EH (cell line): ENCODE measurements at regions not wholly inside any gene's neighbourhood (a gene's known extent, or its start where the extent isn't known, plus 50 kb on each side); places are given as distances from the start of the nearest gene placed in this dataset.
"Not testable (repeated sequence)": the region's sequence is repeated elsewhere in the genome, so short reads cannot be mapped to it uniquely, and the experiment has no call there.

Source experiments
- DNase-seq: peaks from one replicate; pipeline ENCODE4 v3.0.0-alpha.2; 2015; ENCODE audit warnings: low read depth

DNA sequence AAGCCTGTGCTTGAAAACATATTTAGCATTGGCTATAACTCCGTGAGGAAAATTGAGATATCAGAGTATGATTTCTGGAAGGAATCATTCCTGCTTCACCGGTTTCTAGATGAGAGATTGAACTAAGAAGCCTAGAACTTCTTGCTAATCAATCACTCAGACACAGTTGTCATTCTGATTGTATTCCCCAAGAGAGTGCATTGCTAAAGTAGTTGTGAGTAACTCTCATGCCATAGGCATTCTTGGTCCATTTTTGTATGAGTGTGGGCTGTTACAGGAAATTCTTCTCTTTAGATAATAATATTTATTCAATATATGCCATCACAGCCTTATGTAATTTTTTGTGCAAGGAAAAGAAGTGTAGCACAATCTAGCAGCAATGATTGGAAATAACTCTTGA lies 893.3 kb upstream of the MDGA2 start:
- no peak for DNase-seq

DNA sequence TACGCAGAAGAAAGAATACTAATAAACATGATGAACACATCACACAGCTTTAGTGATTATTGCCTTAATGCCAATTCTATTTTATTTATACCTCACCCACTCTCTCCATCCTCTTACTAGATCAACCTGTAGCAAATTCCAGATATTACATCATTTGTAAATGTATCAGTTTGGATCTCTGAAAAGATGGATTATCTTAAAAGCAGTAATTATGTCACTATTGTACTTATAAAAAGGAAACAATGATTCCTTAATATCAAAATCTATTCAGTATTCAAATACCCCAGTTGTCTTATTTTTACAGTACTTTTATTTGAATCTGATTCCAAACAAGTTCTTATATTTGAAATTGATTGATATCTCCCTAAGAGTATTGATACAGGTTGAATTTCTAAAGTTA lies 892.8 kb upstream of the MDGA2 start:
- no peak for DNase-seq

DNA sequence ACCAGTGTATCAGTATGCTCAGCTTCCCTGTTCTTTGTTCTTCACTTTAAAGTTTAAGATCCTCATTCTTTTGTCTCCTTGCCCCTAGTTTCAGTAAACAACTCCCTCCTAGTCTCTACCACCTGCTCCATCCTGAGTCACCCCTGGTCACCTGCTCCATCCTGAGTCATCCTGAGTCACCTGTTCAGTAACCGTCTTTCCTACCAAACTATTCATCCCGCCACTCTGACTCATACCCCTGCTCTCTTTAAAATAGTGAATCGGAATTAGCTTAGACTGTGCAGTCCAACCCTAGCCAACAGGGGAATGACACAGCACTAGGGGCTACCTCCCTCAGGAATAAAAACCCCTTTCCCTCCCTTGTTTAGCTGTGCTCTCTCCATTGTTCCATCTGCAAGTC lies 888.1 kb upstream of the MDGA2 start:
- no peak for DNase-seq

DNA sequence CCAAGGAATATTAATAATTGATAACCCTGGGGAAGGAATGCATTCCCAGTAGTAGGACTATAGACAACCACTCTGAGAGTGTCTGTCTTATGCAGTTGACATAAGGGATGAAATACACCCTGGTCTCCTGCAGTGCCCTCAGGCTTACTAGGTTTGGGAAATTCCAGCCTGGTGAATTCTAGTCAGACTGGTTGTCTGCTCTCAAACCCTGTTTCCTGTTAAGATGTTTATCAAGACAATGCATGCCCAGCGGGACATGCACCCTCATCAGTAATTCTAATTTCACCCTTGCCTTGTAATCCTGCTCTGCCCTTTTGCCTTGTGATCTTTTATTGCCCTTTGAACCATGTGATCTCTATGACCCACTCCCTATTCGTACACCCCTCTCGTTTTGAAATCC lies 886.0 kb upstream of the MDGA2 start:
- not testable (repeated sequence) for DNase-seq

DNA sequence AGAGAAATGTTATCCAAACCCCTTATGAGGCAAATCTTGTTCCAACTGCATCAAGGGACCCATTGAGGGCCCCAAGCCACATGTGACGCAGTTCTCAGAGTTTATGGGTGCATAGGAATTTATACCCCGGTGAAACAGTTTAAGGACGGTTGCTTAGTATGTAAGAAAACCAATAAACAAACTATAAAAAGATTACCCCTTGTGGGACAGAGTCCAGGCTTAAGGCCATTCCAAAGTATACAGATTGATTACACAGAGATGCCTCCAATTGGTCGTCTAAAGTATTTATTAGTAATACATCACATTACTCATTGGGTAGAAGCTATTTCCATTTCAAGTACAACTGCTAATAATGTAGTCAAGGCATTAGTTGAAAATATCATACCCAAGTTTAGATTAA lies 885.0 kb upstream of the MDGA2 start:
- no peak for DNase-seq

DNA sequence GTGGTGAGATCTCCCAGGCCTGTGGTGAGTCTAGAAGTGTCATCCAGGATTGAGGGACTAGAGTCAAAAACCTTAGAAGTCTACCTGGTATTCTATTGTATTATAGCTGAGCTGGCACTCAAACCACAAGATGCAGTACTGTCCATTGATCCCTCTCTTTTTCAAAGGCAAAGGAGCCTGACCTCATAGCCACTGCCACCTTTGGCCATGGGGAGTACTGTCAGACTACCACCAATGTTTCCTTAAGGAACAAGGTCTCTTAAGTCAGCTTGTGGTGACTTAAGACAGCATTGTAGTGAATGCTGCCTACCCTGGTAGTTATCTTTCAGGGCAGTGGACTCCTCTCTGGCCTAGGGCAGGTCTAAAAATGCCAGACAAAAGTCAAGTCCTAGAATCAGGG lies 878.0 kb upstream of the MDGA2 start:
- no peak for DNase-seq

DNA sequence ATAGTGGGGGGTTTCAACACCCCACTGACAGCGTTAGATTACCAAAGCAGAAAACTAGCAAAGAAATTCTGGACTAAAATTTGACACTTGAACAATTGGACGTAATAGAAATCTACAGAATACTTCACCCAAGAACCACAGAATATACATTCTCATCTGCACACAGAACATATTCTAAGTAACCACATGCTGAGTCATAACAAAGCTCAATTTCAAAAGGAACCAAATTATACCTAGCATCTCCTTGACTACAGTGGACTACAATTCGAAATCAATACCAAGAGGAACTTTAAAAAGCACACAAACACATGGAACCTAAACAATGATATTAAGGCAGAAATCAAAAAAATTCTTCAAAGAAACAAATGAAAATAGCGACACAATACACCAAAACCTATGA lies 871.6 kb upstream of the MDGA2 start:
- DNase-seq = no peak

DNA sequence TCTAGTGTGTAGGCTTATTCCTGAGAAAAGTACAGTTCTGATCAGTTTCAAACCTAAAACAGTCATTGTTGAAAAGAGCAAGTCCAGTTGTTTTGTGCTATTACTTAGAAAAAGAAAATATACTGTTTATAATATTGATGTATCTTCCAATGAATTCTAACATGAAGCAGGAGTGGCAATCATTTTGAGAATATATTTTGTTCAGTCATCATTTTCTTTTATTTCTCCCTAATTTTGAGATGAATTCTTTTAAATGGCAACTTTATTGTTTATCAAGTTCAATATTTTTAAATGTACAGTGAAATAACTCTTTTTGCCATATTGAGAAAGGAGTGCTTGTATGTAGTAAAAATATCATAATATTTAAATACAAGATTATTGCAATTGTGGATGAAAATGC lies 862.2 kb upstream of the MDGA2 start:
- DNase-seq = no peak

DNA sequence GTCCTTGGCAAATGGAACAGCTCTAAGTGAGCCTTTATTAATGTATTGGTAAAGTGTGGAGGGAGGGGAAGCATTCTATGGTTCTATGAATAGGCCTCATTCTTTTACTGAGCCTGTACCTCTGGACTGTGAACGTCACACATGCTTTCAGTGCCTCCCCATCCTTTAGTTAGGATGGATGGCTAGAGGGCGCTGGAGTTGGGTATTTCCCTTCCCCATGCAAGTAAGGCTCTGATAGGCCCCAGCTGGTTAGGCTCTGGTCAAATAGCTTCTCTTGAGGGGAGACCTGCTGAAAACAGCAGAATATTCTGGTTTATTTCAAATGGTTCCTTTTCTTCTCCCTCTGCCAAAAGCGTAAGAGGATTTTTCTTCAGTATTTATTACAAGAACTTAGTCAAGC lies 860.9 kb upstream of the MDGA2 start:
- DNase-seq = no peak

DNA sequence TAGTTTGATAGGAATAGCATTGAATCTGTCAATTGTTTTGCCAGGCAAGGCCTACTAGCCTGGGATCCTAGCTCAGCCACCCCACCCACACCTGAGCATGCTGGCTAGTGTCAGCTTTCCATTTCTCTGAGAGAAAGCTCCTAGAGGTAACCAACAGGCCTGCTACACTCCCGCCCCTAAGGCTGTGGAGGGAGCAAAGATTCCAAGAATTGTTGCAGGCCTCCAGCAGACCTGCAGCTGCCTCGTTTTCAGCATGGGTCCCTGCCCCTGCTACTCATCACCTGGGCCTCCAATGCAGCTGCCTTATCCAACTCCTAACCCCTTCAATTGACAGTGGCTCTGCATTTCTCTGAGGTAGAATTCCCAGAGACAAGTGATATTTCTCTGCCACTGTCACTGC lies 852.4 kb upstream of the MDGA2 start:
- DNase-seq = no peak

DNA sequence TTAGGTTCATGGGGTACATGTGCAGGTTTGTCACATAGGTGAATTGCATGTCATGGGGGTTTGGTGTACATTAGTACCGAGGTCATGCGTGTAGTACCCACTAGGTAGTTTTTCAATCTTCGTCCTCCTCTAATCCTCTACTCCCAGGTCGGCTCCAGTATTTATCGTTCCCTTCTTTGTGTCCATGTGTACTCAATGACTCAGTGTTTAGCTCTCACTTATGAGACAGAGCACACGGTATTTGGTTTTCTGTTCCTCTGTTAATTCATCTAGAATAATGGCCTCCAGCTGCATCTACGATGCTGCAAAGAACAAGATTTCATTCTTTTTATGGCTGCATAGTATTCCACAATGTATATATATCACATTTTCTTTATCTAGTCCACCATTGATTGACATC lies 850.9 kb upstream of the MDGA2 start:
- DNase-seq = no peak

DNA sequence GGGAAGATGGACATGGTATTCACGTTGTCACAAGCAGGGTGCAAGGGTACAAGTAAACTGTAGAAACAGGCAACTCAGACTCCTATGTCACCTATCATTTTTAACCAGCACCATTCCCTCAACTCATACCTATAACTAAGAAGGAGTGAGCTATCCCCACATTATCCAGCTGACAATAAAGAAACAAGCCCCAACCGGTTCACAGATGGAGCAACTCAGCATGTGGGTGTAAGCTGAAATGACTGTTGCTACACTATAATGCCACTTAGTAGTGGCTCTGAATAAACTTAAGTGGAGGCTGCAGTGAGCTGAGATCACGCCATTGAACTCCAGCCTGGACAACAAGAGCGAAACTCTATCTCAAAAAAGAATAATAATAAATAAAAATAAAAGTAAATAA lies 829.5 kb upstream of the MDGA2 start:
- DNase-seq = no peak

DNA sequence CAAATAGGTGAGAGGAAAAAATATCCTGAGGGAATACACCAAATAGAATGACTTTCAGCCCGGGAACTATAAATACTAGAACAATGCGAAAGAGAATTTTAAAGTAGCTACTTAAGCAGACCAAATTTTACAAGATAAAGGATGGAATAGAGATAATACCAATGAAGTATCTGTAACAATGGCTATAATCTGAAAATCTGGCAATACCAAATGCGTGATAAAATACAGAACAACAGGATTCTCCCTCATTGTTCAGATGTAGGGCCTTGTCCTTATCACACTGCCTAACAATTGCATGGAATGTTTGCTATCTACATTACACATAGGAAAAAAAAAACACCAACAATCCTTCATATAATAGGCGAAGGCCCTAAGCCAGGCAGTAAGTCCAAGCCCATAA lies 815.4 kb upstream of the MDGA2 start:
- no peak for DNase-seq

DNA sequence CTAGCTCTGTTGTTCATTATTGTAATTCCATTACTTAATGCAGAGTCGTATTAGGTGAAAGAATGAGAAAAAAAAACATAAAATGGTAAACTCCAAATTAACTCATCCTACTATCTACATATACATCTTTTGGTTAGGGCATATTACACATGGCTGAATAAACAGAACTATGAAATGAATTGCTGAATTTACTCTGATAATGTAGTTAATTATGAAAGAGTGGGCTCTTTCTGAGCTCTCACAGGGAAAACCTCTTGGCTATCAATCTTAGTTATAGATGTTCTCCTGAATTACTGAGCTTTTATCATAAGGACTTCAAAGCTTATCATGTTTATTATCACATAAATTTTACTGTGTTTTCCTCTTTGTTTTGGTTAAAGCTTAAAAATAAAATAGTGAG lies 798.5 kb upstream of the MDGA2 start:
- DNase-seq = no peak

DNA sequence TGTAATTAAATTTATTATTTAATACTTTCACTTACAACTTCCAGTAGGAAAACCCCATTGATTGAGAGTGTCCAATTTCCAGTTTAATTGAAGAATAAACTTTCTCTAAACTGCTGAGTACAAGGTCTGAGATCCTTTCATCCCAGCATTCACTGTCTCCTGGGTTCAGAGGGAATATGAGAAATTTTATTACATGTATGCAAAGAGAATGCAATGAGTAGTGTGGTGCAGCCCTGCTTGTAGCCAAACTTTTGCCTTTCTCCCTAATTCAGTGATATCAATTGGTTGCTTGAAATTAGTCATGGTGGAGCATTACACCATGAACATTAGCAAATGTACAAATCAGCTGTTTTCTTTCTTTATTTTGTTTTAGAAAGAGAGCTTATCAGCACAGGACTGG lies 780.6 kb upstream of the MDGA2 start:
- DNase-seq = no peak

DNA sequence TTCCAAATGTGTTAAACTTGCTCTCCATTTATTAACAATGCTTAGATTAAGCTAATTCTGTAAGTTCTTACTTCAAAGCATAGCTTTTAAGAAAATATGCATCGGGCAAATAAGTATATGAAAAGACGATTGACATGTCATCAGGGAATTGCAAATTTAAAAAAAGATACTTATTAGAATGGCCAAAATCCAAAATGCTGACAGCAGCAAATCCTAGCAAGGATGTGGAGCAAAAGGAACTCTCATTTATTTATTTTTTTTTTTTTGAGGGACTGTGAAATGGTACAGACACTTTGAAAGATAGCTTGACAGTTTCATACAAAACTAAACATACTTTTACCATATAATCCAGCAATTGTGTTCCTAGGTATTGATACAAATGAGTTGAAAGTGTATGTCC lies 779.5 kb upstream of the MDGA2 start:
- DNase-seq = no peak

DNA sequence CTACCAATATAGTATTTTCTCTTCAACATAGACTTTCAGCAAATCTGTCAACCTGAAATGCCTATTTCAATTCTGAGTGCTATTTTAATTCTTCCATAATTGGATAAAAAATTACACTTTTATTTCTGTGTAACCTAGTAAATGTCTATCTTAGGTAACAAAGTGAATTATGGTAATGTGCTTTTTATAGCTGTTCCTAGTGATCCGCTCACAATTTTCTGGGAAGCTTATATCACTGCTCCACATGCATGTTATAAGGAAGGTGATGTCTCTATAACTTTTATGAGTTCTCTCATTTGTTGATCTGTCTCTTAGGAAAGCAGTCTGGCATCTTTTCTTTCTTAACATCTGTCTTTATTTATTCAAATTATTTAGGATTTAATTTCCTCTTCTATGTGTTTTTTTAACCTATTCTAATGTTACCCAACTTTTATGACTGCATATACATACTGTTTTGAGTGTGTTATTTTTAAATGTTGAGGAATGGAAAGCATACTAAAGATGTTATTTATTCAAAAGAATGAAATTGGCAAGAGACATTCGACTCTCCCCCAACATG lies 777.1 kb upstream of the MDGA2 start:
- DNase-seq = no peak

DNA sequence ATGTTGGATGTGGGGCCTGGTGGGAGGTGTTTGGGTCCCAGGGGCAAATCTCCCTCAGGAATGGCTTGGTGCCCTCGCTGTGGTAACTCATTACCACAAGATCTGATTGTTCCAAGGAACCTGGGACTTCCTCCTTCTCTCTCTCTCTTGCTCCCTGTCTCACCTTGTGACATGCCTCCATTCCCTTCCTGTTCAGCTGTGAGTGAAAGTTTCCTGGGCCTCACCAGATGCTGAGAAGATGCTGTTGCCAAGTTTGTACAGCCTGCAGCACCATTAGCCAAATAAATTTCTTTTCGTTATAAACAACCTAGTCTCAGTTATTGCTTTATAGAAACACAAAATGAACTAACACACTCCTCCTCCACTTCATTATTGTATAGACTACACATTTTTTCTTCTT lies 759.8 kb upstream of the MDGA2 start:
- DNase-seq = no peak

DNA sequence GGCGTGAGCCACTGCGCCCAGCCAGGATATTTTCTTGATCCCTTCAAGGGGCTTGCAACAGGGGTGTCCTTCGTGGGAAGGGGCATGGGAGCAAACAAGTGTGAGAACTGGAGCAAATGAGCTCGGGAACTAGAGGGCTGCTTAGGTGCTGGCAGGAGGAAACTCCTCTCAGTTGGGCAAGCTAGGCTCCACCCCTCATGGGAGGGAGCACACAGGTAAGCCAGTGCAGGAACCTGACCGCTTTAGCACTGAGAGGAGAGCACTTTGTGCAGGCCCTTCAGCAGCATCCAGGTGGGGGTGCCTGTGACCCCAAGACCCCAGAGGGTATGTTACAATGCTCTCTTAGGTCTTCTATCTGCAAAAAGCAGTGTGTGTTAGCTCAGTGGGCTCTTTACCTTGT lies 755.4 kb upstream of the MDGA2 start:
- no peak for DNase-seq

DNA sequence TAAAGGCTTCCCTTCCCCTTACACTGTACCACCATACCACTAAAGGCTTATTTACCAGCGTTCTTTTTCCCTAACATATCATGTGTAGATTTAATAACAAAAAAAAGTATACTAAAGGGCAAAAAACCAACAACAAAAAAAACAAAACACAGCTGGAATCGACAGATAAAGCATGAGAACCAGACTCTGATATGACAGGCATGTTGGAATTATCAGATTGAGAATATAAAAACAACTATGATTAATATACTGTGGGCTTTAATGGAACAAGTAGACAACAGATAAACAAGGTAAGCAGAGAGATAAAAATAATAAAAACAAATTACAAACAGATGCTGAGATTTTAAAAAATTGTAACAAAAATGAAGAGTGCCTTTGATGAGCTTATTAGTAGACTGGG lies 754.1 kb upstream of the MDGA2 start:
- no peak for DNase-seq

DNA sequence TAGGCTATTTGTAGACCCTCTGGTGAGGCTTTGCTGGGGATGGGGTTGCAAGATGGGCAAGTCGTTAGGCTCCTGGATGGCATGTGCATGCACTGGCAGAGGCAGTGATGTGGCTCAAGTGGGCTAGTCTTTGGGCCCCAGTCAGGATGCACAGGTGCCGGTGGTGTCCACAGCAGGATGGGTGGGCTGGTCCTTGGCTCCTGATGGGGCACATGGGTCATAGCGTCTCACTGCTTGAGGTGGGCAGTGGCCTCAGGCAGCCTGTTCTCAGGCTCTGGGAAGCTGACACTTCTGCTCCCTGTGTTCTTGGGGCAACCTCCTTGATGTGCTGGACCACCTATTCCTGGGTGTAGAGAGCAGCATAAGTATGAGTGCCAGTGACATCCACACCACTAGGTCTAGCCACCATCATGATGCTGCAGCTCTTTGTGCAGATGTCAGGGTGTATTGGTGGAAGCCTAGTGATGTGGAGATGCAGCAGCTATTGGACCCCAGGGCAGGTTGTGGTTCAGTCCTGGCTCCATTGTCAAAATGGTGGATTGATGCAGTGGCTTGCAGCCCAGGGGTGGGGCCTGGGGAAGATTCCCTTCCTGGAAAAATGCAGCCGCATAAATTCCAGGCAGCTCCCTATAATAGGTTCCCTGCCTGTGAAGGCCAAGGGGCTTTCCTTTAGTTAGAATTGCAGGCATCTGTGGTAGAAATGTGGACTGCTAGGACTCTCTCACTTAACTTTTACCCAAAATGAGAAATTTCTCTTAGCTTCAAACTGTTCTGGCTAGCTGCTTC lies 742.5 kb upstream of the MDGA2 start:
- no peak for DNase-seq

DNA sequence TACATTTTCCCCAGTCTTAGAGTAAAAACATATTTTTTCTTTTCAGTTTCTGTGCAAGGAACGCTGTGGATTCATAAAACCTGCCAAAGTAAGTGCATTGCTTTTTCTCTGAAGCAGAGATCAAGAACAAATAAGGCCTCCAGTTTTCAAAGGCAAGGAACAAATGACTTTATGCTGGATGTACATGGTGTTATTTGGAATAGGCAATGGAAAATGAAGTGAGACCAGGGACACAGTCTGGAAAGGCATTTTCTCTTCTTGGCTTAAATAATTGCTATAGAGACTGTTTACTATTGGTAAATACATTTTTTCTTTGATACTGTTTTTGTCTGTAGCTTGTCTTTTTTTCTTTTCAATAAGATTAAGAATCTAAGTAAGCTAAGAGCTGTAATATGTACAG lies 725.9 kb upstream of the MDGA2 start:
- no peak for DNase-seq

DNA sequence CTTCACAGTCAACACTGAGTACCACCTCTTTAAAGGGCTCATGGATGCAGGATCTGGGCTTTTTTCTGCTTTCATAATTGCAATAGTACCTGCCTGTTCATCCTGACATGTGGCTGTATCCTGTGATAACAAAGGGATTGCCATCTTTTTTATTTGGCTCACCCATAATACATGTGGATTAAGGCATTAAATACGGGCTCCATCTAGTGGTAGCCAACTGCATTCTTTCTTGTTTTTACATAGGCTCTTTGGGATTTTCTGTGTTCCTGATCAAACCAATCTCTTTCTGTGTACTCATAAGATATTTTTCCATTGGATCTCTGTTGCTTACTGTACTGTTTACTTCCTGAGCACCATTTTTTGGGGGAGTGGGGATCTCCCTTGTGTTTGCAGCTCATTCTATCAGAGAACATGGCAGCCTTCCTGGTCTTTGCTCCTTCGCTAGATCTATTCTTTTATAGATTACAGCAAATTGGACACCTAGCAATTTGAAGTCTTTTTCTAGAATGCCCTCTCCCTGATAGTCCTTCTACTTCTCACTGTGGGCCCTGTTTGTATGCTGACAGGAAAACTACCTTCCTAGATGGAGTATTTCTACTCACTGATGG lies 723.4 kb upstream of the MDGA2 start:
- peak; percentile 1 for DNase-seq

DNA sequence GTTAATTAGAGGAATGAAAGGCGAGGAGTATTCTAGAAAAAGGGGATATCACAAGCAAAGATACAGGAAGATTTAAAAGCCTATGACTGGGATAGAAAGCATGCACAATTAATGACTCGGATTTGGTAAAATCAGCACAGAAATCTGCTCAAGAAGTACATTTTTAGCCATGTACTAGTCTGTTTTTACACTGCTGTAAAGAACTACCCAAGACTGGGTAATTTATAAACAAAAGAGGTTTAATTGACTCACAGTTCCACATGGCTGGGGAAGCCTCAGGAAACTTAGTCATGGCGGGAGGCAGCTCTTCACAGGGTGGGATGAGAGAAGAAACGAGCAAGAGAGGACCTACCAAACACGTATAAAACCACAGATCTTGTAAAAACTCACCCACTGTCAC lies 716.3 kb upstream of the MDGA2 start:
- no peak for DNase-seq
